HPDE6-E6E7 (cell line): ENCODE measurements at regions not wholly inside any gene's neighbourhood (a gene's known extent, or its start where the extent isn't known, plus 50 kb on each side); places are given as distances from the start of the nearest gene placed in this dataset.
"Not testable (repeated sequence)": the region's sequence is repeated elsewhere in the genome, so short reads cannot be mapped to it uniquely, and the experiment has no call there.

Experiments used
- DNase-seq: peaks from one replicate; pipeline ENCODE4 v3.0.0; 2011; ENCODE audit warnings: missing footprints; ENCODE audit errors: extremely low spot score

DNA sequence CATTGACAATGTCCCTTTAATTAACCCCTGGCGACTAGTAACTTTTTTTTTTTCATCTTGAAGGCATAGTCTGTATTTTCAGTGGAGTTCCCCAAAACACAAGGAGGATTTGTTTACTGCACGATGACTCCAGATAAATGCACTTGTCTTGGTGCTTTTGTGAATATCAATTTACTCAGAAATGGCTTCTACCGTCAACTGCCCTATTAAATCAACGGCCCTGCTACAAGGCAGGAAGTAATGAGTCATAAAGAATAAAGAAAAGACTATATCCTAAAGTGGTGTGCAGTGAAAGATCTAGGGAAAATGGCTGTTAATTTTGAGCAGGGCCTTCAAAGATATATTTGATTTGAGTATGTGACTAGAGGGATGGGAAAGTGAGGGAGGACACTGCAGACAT, 388.3 kb upstream of the CHD1 start:
- no peak for DNase-seq

GRCh38 chr5:99316484-99316883, 387.7 kb upstream of the CHD1 start:
- no peak for DNase-seq

DNA sequence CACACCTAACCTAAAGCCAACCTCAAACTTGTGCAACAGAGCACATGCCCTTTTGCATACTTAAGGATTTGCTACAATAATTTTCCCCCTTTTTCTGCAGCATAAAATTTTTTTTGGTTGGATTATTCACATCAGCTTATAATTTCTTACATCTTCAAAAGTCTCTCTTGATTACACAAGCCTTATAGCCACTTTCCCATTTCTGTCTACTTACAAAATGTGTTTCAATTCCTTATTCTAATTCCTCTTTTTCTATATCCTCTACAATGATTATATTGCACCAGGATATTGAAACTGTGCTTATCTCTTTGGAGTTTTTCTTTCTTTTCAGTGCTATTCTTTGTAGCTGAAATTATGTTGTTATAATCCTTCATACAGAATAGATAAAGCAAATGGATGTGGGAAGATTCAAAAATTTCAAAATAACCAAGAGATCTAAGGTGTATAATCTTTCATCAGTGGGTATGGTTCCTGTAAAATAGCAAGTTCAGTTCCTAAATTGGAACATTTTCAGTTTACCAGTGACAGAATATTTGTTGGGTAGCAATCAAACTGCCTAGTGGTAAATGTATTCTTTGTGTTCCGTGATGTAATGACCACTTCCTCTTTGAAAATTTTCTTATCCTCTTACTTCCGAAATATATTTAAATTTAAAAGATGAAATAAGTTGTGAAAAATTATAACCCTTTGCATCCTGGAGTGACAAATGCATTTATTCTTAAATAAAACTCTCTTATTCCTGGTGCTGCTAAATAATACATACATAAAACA, 386.8 kb upstream of the CHD1 start:
- no peak for DNase-seq

DNA sequence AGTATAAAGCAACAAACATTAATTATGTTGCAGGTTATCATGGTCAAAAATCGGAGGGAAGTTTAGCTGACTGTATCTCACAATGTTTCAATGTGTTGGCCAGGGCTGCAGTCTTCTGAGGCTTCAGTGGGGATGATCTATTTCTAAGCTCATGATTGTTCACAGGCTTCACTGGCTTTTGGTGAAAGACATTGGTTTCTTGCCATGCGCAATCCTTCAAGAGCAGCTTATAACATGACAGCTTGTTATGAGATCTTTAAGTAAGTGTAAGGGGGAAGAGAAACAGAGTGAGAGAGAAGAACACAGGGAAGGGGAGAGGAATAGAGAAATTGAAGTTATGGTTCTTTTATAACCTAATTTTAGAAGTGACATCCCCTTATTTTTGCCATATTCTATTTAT, 385.9 kb upstream of the CHD1 start:
- no peak for DNase-seq

DNA sequence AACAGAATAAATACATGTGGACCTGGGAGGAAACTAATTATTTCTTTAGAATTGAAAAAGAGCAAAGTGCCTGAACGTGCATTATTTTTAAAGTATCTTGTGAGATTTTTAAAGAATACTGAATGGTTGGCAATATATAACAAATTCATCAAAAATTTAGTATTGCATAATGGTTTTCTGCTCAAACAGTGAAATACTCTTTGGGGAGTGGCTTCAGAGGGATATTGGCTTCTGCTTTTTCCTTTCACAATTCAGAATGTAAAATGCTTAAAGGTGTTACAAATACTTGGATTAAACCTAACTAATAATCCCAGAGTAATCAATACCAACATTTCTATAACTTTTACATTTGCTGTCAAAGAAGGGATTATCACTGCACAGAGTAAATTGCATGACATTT, 379.3 kb upstream of the CHD1 start:
- no peak for DNase-seq

DNA sequence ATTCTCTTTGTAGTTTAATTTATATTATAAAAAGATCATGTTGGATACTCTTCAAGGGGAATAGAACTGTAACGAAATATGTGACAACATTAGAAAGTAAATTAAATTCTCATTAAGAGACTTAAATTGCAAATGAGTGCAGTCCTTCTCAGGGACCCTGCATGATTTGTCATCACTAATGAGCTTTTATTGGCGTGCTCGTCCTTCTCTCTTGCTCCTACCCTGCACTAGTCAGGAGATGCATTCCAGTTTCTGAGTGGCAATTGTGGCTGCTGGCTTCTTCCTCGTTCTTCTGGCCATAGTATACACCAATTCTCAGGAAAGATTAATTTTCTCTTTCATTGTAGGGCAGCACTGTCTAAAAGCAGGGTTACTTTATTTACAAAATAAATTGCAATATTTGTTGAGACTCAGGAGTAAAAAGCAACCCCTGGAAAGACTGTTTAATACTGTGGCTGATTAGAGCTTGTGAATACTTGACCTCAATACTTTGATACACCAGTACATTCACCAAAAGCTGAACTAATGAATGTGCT, 376.3 kb upstream of the CHD1 start:
- DNase-seq = no peak

DNA sequence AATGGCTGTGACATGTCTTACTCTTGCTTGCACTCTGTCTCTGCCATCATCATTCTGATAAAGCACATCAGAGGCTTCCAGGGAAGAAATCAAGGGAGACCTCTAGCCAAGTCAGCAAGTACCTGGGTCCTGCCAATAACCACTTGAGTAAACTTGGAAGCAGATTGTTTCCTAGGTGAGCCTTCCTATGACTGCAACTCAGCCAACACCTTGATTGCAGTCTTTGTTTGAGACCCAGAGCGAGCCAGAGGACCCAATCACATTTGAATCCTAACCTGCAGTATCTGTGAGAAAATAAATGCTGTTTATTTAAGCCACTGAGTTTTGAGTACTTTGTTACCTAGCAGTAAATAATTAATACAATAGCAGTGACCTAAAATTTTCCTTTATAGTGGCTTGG, 356.8 kb upstream of the CHD1 start:
- no peak for DNase-seq

DNA sequence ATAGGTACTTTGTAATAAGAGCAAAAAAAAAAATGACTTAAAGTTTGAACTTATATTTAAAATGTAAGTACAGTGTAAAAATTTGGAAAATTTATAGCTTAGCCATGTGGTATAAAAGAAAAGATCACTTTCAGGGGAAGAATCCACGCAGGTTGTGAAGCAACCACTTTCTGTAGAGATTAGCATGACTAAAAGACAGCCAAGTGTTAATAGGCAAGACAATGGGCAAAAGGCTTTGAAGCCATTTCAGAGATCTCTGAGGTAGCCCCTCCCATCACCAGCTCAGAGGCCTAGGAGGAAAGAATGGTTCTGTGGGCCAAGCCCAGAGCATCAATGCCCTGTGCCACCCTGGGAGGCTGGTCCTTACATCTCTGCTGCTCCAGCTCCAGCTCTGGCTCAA, 346.3 kb upstream of the CHD1 start:
- DNase-seq = no peak

DNA sequence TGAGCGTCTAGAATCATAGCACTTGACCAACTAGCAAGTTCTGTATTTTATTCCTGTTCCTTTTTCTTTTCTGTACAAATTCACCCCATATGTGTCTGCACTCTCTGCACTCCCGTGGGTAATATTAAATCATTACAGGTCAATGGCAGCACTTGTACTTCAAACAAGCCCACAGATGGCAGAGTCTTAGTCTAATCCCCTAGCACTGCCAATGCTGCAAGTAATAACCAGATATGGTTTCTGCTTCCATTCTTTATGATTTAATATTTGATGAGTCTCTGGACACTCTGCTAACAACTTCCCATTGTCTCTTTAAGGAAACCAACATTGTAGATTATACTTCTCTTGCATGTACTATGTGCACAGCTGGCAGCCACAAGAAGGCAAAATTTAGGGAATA, 343.8 kb upstream of the CHD1 start:
- no peak for DNase-seq

DNA sequence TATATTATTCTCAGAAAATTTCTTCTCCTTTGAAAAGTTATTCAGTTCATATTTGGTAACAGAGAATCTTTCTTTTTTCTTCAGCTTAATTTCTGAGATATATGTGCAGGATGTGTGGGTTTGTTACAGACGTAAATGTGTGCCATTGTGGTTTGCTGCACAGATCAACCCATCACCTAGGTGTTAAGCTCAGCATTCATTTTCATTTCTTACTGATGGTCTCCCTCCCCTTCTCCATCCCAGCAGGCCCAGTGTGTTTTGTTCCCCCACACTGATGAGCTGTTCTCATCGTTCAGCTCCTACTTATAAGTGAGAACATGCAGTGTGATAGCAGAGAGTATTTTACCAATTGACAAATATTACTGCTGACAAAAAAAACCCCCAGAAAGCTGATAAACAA, 330.0 kb upstream of the CHD1 start:
- DNase-seq = no peak

DNA sequence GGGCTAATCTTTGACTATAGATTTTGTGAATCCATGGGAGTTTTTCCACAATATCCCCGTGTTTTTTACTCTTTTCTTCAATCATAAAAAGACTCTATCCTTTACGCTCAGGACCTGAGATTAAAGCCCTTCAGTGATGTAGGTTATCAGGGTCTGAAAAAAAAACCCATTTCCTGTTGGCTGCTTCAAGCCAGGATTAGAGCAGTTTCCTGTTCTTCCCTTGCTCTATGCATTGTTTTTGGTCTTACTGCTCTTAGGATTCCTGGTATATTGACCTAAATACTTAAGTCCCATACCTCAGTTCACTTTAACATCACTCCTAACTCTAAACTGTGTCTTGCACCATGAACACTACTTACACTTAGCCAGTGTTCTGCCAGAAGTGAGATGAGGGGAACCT, 319.3 kb upstream of the CHD1 start:
- no peak for DNase-seq

GRCh38 chr5:99247346-99247745, 318.5 kb upstream of the CHD1 start:
- DNase-seq = no peak

- no peak for DNase-seq
Measured at GRCh38 chr5:99243111-99243510, 314.3 kb upstream of the CHD1 start.

GRCh38 chr5:99239826-99240360, 311.1 kb upstream of the CHD1 start:
- DNase-seq = no peak

- no peak for DNase-seq
Measured at GRCh38 chr5:99191206-99191745, 262.5 kb upstream of the CHD1 start.

DNA sequence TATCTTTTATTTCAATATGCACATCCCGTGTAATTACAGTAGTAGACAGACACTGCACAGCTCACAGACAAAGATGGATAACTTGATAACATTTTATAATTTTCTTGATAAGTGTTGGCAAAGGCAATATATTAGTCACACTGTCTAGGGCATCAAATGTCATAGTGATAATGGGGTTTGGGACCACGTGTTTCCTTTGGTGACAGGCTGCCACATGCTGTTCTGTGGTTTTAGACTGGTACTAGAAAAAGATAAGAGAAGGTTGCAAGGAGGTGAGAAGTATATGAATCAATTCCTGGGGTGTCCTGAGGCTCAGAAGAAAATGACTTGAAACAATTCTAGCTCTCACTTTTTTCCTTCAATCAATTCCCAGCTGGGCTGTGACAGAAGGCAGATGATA, 258.8 kb upstream of the CHD1 start:
- no peak for DNase-seq

DNA sequence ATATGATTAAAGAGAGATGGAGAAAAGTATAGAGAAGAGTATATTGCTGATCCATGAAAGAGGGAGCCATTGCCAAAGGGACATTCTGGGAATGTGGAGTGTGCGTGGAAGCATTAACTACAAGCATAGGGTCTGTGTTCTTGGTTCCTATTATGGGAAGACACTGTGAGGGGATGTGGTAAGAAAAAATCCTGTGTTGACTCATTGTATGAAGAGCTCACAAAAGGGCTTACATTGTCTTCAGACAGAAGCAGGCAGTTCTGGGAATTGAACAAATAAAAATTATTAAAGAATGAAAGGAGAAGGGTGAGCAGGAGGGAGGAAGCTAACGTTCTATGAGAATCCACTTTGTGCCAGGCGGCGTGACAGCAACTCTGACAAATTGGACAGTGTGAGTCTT, 250.4 kb upstream of the CHD1 start:
- no peak for DNase-seq

DNA sequence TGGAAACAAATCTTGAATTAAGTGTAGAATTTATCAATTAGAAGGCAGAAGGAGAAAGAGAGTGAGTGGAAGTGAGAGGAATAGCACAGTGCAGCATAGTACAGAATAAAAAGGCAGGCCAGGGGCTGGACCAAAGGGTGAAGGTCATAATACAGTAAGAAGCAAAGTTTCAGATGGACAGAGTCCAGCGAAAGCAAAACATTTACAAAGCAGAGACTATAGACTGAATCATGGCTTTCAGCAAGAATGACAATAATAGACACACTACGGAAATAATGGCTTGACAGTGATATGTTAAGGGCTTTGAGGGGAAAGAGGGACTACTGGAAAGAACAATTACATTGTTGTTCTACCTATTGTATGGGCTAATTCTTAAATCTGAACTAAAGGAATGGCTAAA, 249.0 kb upstream of the CHD1 start:
- DNase-seq = no peak

DNA sequence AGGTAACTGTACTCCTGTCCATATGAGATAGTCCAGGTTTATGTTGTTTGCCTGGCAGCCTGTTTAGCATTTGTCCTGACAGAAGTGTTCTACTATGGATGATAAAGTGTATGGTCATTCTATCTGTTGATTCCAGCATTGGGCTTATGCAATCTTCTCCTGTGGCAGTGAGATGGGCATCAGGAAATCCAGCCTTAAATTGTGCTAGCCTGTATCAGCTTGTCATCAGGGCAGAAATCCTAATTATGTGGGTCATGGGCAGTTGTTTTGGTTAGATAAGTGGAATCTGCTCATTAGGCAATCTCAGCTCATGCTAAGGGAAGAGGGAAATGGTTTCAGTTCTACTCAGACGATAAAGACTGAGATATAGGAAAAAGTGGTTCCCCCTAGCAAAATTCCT, 247.4 kb upstream of the CHD1 start:
- no peak for DNase-seq

DNA sequence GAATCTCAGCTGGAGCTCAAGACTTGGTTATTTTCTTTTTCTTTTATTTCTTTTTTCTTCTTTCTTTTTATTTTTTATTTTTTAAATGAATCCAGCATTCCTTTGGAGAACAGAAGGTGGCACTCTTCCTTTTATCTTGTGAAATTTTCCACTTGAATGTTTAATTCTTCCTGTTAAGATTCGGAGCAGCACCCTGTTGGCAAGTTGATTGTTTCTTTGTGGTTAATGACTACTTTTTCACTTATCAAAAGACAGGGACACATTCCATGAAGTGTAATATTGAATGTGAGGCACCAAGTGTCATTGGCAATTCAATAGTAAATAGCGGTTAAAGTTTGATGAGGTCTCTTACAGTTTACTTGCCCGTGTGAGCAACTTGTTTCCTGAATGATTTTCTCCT, 240.5 kb upstream of the CHD1 start:
- DNase-seq = no peak

DNA sequence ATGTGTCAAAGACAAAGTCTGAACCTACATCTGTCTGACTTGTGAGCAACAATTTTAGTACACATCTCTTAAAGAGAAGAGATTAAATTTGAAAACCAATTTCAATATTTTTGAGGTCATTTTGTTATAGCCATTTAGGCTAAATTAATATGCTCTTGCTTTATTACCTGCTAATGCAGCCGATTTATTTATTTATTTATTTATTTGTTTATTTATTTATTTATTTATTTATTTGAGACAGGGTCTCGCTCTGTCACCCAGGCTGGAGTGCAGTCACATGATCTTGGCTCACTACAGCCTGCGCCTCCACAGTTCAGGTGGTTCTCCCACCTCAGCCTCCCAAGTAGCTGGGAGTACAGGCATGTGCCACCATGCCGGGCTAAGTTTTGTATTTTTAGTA, 232.7 kb upstream of the CHD1 start:
- DNase-seq = not testable (repeated sequence)

- no peak for DNase-seq
Measured at GRCh38 chr5:99156688-99157087, 227.9 kb upstream of the CHD1 start.

DNA sequence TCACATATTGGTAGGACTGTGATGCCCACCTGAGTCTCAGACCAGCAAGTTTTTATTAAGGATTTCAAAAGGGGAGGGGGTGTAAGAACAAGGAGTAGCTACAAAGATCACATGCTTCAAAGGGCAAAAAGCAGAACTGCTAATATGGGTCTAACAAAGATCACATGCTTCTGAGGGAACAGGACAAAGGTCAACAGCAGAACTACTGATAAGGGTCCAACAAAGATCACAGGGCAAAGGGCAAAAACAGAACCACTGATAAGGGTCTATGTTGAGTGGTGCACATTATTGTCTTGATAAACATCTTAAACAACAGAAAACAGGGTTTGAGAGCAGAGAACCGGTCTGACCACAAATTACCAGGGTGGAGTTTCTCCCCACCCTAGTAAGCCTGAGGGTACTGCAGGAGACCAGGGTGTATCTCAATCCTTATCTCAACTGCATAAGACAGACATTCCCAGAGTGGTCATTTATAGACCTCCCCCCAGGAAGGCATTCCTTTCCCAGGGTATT, 214.5 kb upstream of the CHD1 start:
- not testable (repeated sequence) for DNase-seq
